ENCODE measurements at regions not wholly inside any gene's neighbourhood (a gene's known extent, or its start where the extent isn't known, plus 50 kb on each side); places are given as distances from the start of the nearest gene placed in this dataset.

DNA sequence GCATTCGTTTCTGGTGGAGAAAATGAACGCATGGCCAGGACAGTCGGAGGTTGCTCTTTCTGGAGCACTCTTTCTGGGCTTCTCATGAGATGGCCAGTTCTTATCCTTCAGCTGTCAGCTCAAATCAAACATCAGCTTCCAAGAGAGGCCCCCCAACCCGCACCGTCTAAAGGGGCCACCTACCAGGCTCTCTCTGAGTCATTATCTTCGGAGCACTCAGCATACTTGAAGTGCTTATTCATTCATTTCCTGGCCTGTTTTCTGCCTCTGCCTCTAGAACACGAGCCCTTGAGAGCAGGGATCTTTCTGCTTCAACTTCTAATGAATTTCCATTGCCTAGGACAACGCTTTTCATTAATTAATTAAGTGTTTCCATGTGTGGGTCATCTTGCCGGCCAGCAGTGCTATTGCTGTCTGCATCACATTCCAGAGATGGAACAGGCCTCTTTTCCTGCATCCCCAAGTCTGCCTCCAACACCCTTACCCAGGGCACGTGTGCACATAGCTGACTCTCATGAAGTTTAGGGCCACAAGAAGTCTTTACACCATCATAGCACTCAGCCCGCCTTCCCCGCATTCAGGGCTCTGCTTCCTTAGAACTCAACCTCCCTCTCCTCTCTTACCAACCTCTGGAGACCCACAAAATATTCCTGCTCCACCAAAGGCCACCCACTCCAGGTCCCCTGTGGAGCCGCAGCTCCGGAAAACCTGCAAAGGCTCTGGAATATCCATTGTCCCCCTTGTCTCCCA lies 52.1 kb upstream of the LAPTM5 start:
- no peaks in the 10 kb centered on the region for H3K9me3 Mint-ChIP-seq
- no peak overlapping the region for H3K4ac ChIP-seq (ENCODE audit: low read depth, low read length)
- H2BK5ac ChIP-seq (ENCODE audit: insufficient read length, low read length) = no peak overlapping the region
- no peak overlapping the region for H2AFZ ChIP-seq (ENCODE audit: low read length)
- no peaks in the 10 kb centered on the region for H4K20me1 ChIP-seq (ENCODE audit: control insufficient read depth, insufficient read depth, insufficient read length)
- no peak overlapping the region for H4K91ac ChIP-seq (ENCODE audit: insufficient read length, low read depth, low read length)
- H4K8ac ChIP-seq (replicated peaks; ENCODE audit: insufficient read length, low read depth, low read length) = no peak overlapping the region
- H3K27ac ChIP-seq (ENCODE audit: insufficient read length, low read depth, low read length) = no peak overlapping the region
- no peak overlapping the region; a peak in 1 of 5 replicates for H3K4me3 Mint-ChIP-seq
- WGBS (ENCODE audit: extremely low coverage, insufficient read length, low lambda C conversion rate) = no CpG with 5 or more reads among the region's 14 CpGs
- no peak overlapping the region for H2BK12ac ChIP-seq (ENCODE audit: insufficient read length, low read depth, low read length)
- no peak overlapping the region for H2BK15ac ChIP-seq (ENCODE audit: low read depth, low read length)
- no peak overlapping the region for H2BK120ac ChIP-seq (ENCODE audit: low read depth, low read length, poor library complexity, severe bottlenecking)
- no peaks in the 10 kb centered on the region for H3K27me3 ChIP-seq (ENCODE audit: insufficient read depth, low read length)
- H3K23ac ChIP-seq (ENCODE audit: insufficient read length, low read depth, low read length) = no peak overlapping the region
- no peaks in the 10 kb centered on the region for H3K9me3 ChIP-seq (ENCODE audit: control insufficient read depth, low read depth, low read length)
- H3T11ph ChIP-seq (ENCODE audit: low read length) = no peak overlapping the region
- H4K5ac ChIP-seq (ENCODE audit: insufficient read length, low read depth, low read length) = no peak overlapping the region
- H3K4me1 Mint-ChIP-seq = peaks cover 47 to 49% of the 10 kb centered on the region in 2 experiments
- peaks cover 9% of the 10 kb centered on the region for H3K27me3 Mint-ChIP-seq (ENCODE audit: low read depth)
- no peak overlapping the region for H3K18ac ChIP-seq (ENCODE audit: insufficient read length, low read depth, low read length)
- H3K56ac ChIP-seq (ENCODE audit: insufficient read length, low read depth, low read length) = no peak overlapping the region
- no peak overlapping the region for H2AK5ac ChIP-seq (ENCODE audit: insufficient read length, low read length)
- DNase-seq = no peak
- no peak overlapping the region for H3K9ac ChIP-seq (ENCODE audit: extremely low read depth, insufficient read length, low read length)
- H3K4me2 ChIP-seq (ENCODE audit: insufficient read depth, insufficient read length, low read length) = no peak overlapping the region
- H3K36me3 Mint-ChIP-seq (ENCODE audit: insufficient read depth in 1 of 3, low read depth in 3 of 3) = no peaks in the 10 kb centered on the region
- H3K4me1 ChIP-seq (ENCODE audit: insufficient read depth, low read length) = peaks cover 9% of the 10 kb centered on the region; the same call in 1 of the 2 replicates
- no peaks in the 10 kb centered on the region for H3K79me2 ChIP-seq (ENCODE audit: insufficient read depth, low read length)
- no peaks in the 10 kb centered on the region for H3K79me1 ChIP-seq (ENCODE audit: insufficient read depth, low read depth, low read length, poor library complexity, severe bottlenecking)
- no peak for TF ChIP-seq CTCF (conservative IDR thresholded peaks at IDR 0.05)
- H3K14ac ChIP-seq (ENCODE audit: insufficient read depth, low read length) = no peak overlapping the region
- H2BK20ac ChIP-seq (ENCODE audit: low read depth, low read length, poor library complexity, severe bottlenecking) = no peak overlapping the region
- peak overlapping the region in 2 of 3 experiments; percentile 49 to 60; a peak in 3 of 7 replicates for H3K27ac Mint-ChIP-seq
- H3K23me2 ChIP-seq (ENCODE audit: insufficient read length, low read depth, low read length, poor library complexity, severe bottlenecking) = no peaks in the 10 kb centered on the region

Measured in H9 (cell line).